ENCODE measurements at regions not wholly inside any gene's neighbourhood (a gene's known extent, or its start where the extent isn't known, plus 50 kb on each side); places are given as distances from the start of the nearest gene placed in this dataset.

GRCh38 chr7:68414631-68415425 lies 1183.4 kb upstream of the AUTS2 start:
- Histone ChIP-seq H3K9me3 (ENCODE audit: low read length) (no peaks in the 10 kb centered on the region), H2AFZ (ENCODE audit: low read depth, low read length) (no peak overlapping the region), H3K27me3 (ENCODE audit: insufficient read depth, low read length) (no peaks in the 10 kb centered on the region), H3K4me3 (ENCODE audit: low read length) (no peak overlapping the region), H3K36me3 (ENCODE audit: insufficient read depth, low read length) (no peaks in the 10 kb centered on the region), H3K4me1 (ENCODE audit: insufficient read depth, low read length) (no peaks in the 10 kb centered on the region)

- H2AFZ ChIP-seq (ENCODE audit: low read depth, low read length), result no peak overlapping the region
- H3K27me3 ChIP-seq (ENCODE audit: insufficient read depth, low read length), result no peaks in the 10 kb centered on the region
- no peaks in the 10 kb centered on the region for H3K4me1 ChIP-seq (ENCODE audit: insufficient read depth, low read length)
- H3K36me3 ChIP-seq (ENCODE audit: insufficient read depth, low read length), result no peaks in the 10 kb centered on the region
- no peaks in the 10 kb centered on the region for H3K9me3 ChIP-seq (ENCODE audit: low read length)
- no peak overlapping the region for H3K4me3 ChIP-seq (ENCODE audit: low read length)
Measured at GRCh38 chr7:68417002-68417401, 1181.3 kb upstream of the AUTS2 start.

GRCh38 chr7:68417659-68418058 lies 1180.6 kb upstream of the AUTS2 start:
- Histone ChIP-seq H3K4me1 (ENCODE audit: insufficient read depth, low read length) (no peaks in the 10 kb centered on the region), H3K9me3 (ENCODE audit: low read length) (no peaks in the 10 kb centered on the region), H3K36me3 (ENCODE audit: insufficient read depth, low read length) (no peaks in the 10 kb centered on the region)

GRCh38 chr7:68420342-68421192 lies 1177.7 kb upstream of the AUTS2 start:
- Histone ChIP-seq H3K4me3 (ENCODE audit: low read length) (no peak overlapping the region), H2AFZ (ENCODE audit: low read depth, low read length) (no peak overlapping the region), H3K4me1 (ENCODE audit: insufficient read depth, low read length) (no peaks in the 10 kb centered on the region), H3K36me3 (ENCODE audit: insufficient read depth, low read length) (no peaks in the 10 kb centered on the region), H3K9me3 (ENCODE audit: low read length) (no peaks in the 10 kb centered on the region), H3K27me3 (ENCODE audit: insufficient read depth, low read length) (no peaks in the 10 kb centered on the region)

More at GRCh38 chr7:68417659-68418058, 1180.6 kb upstream of the AUTS2 start:
- Histone ChIP-seq H3K27me3 (ENCODE audit: insufficient read depth, low read length) (no peaks in the 10 kb centered on the region), H2AFZ (ENCODE audit: low read depth, low read length) (no peak overlapping the region), H3K4me3 (ENCODE audit: low read length) (no peak overlapping the region)

GRCh38 chr7:68421712-68422111 lies 1176.6 kb upstream of the AUTS2 start:
- Histone ChIP-seq H3K36me3 (ENCODE audit: insufficient read depth, low read length) (no peaks in the 10 kb centered on the region), H3K4me1 (ENCODE audit: insufficient read depth, low read length) (no peaks in the 10 kb centered on the region), H3K9me3 (ENCODE audit: low read length) (no peaks in the 10 kb centered on the region)

GRCh38 chr7:68422281-68422680 lies 1176.0 kb upstream of the AUTS2 start:
- no peak overlapping the region for H3K4me3 ChIP-seq (ENCODE audit: low read length)
- no peaks in the 10 kb centered on the region for H3K27me3 ChIP-seq (ENCODE audit: insufficient read depth, low read length)
- H3K4me1 ChIP-seq (ENCODE audit: insufficient read depth, low read length), result no peaks in the 10 kb centered on the region
- H3K9me3 ChIP-seq (ENCODE audit: low read length), result no peaks in the 10 kb centered on the region
- no peaks in the 10 kb centered on the region for H3K36me3 ChIP-seq (ENCODE audit: insufficient read depth, low read length)
- H2AFZ ChIP-seq (ENCODE audit: low read depth, low read length), result no peak overlapping the region

More at GRCh38 chr7:68421712-68422111, 1176.6 kb upstream of the AUTS2 start:
- no peak overlapping the region for H2AFZ ChIP-seq (ENCODE audit: low read depth, low read length)
- H3K27me3 ChIP-seq (ENCODE audit: insufficient read depth, low read length), result no peaks in the 10 kb centered on the region
- H3K4me3 ChIP-seq (ENCODE audit: low read length), result no peak overlapping the region

GRCh38 chr7:68423356-68423755 lies 1174.9 kb upstream of the AUTS2 start:
- no peak overlapping the region for H2AFZ ChIP-seq (ENCODE audit: low read depth, low read length)
- no peaks in the 10 kb centered on the region for H3K36me3 ChIP-seq (ENCODE audit: insufficient read depth, low read length)
- H3K27me3 ChIP-seq (ENCODE audit: insufficient read depth, low read length), result no peaks in the 10 kb centered on the region
- H3K4me3 ChIP-seq (ENCODE audit: low read length), result no peak overlapping the region
- no peaks in the 10 kb centered on the region for H3K4me1 ChIP-seq (ENCODE audit: insufficient read depth, low read length)
- no peaks in the 10 kb centered on the region for H3K9me3 ChIP-seq (ENCODE audit: low read length)

GRCh38 chr7:68424658-68425297 lies 1173.5 kb upstream of the AUTS2 start:
- no peak overlapping the region for H2AFZ ChIP-seq (ENCODE audit: low read depth, low read length)
- H3K4me3 ChIP-seq (ENCODE audit: low read length), result no peak overlapping the region
- H3K9me3 ChIP-seq (ENCODE audit: low read length), result no peaks in the 10 kb centered on the region
- H3K27me3 ChIP-seq (ENCODE audit: insufficient read depth, low read length), result no peaks in the 10 kb centered on the region
- no peaks in the 10 kb centered on the region for H3K36me3 ChIP-seq (ENCODE audit: insufficient read depth, low read length)
- H3K4me1 ChIP-seq (ENCODE audit: insufficient read depth, low read length), result no peaks in the 10 kb centered on the region

GRCh38 chr7:68425377-68425776 lies 1172.9 kb upstream of the AUTS2 start:
- Histone ChIP-seq H3K9me3 (ENCODE audit: low read length) (no peaks in the 10 kb centered on the region), H3K4me1 (ENCODE audit: insufficient read depth, low read length) (no peaks in the 10 kb centered on the region), H2AFZ (ENCODE audit: low read depth, low read length) (no peak overlapping the region), H3K27me3 (ENCODE audit: insufficient read depth, low read length) (no peaks in the 10 kb centered on the region), H3K36me3 (ENCODE audit: insufficient read depth, low read length) (no peaks in the 10 kb centered on the region), H3K4me3 (ENCODE audit: low read length) (no peak overlapping the region)

GRCh38 chr7:68429411-68430117 lies 1168.7 kb upstream of the AUTS2 start:
- H3K4me3 ChIP-seq (ENCODE audit: low read length), result no peak overlapping the region
- H3K4me1 ChIP-seq (ENCODE audit: insufficient read depth, low read length), result no peaks in the 10 kb centered on the region
- no peak overlapping the region for H2AFZ ChIP-seq (ENCODE audit: low read depth, low read length)
- H3K9me3 ChIP-seq (ENCODE audit: low read length), result no peaks in the 10 kb centered on the region
- H3K36me3 ChIP-seq (ENCODE audit: insufficient read depth, low read length), result no peaks in the 10 kb centered on the region
- no peaks in the 10 kb centered on the region for H3K27me3 ChIP-seq (ENCODE audit: insufficient read depth, low read length)

- Histone ChIP-seq H3K27me3 (ENCODE audit: insufficient read depth, low read length) (no peaks in the 10 kb centered on the region), H3K36me3 (ENCODE audit: insufficient read depth, low read length) (no peaks in the 10 kb centered on the region), H3K4me1 (ENCODE audit: insufficient read depth, low read length) (no peaks in the 10 kb centered on the region), H2AFZ (ENCODE audit: low read depth, low read length) (no peak overlapping the region), H3K4me3 (ENCODE audit: low read length) (no peak overlapping the region), H3K9me3 (ENCODE audit: low read length) (no peaks in the 10 kb centered on the region)
Measured at GRCh38 chr7:68432585-68432984, 1165.7 kb upstream of the AUTS2 start.

GRCh38 chr7:68433462-68434070 lies 1164.7 kb upstream of the AUTS2 start:
- Histone ChIP-seq H3K27me3 (ENCODE audit: insufficient read depth, low read length) (no peaks in the 10 kb centered on the region), H2AFZ (ENCODE audit: low read depth, low read length) (no peak overlapping the region), H3K4me3 (ENCODE audit: low read length) (no peak overlapping the region), H3K36me3 (ENCODE audit: insufficient read depth, low read length) (no peaks in the 10 kb centered on the region), H3K4me1 (ENCODE audit: insufficient read depth, low read length) (no peaks in the 10 kb centered on the region), H3K9me3 (ENCODE audit: low read length) (no peaks in the 10 kb centered on the region)
